GM18511 (cell line): ENCODE measurements at regions not wholly inside any gene's neighbourhood (a gene's known extent, or its start where the extent isn't known, plus 50 kb on each side); places are given as distances from the start of the nearest gene placed in this dataset.

ENCODE experiments used
- ATAC-seq: cut with Tn5 transposase; IDR thresholded peaks from one replicate; pipeline ENCODE4 v1.9.1; 2021; ENCODE audit warnings: mild to moderate bottlenecking, moderate library complexity; ENCODE audit not compliant: unreplicated experiment

- no peak for ATAC-seq
Measured at GRCh38 chr16:76222853-76223252, 54.3 kb upstream of the CNTNAP4 start.

- no peak for ATAC-seq
Measured at GRCh38 chr16:76226011-76226410, 51.2 kb upstream of the CNTNAP4 start.

GRCh38 chr16:76226481-76226880 is 50.7 kb upstream of the CNTNAP4 start:
- ATAC-seq: no peak
